ENCODE measurements at regions not wholly inside any gene's neighbourhood (a gene's known extent, or its start where the extent isn't known, plus 50 kb on each side); places are given as distances from the start of the nearest gene placed in this dataset.

DNA sequence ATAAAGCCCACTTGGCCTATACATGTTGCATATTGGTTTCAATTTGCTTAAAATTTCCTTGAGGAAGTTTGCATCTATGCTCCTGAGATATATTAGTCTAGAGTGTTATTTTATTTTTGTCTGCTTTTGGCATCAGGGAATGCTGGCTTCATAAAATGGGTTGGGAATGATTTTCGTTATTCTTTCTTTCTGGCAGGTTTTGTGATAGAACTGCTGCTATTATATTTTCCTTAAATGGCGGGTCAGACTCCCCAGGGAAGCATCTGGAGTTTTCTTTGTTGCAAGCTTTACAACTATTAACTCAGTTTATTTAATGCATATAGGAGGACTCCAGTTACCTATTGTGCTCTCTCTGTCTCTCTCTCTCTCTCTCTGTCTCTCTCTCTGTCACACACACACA lies 82.0 kb upstream of the WDR17 start:
- TF ChIP-seq EZH2 (IDR thresholded peaks at IDR 0.05; ENCODE audit: insufficient read depth, low read length) (no peak), CTCF (IDR thresholded peaks at IDR 0.05; ENCODE audit: insufficient read depth, low read depth, low read length) (no peak)
